Urothelium cell line (cell line): ENCODE measurements at regions not wholly inside any gene's neighbourhood (a gene's known extent, or its start where the extent isn't known, plus 50 kb on each side); places are given as distances from the start of the nearest gene placed in this dataset.
A peak's percentile ranks its signal among the peaks of the same experiment; 100 is the strongest.

ENCODE experiments used
- DNase-seq: peaks from one replicate; pipeline ENCODE4 v3.0.0; 2011; ENCODE audit warnings: low spot score, mixed read lengths
- FAIRE-seq: peaks from 2 replicates; lab custom pipeline; 2011; peaks lifted over from hg19 to GRCh38; lab: Jason Lieb, UNC

DNA sequence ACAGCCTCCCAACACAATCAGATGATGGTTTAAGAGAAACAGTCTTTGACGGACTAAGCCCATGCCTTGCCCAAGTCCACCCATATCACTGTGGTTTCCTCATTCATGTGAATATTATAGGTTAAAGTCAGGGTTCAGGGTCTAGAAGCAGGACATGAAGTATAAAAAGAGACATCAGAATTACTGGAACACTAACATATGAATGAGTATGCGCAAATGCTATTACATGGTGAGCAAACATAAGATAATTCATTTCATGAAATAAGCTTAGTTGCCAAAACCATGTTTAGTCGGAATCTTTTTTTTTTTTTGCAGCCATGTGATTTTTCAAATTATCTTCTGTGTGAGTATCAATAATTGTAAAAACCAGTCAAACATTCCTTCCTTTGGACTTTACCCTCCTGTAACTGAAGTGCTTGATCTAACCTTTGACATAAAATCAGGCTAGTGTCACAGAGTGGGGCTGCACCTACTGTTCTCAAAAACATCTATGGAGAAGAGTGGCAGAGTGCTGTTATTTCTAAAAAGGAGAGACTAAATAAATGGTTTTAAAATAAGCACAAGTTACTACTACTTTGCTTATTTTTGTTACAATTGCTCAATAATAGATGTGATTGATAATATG, 84.9 kb upstream of the NRIP1 start:
- FAIRE-seq, result no peak

DNA sequence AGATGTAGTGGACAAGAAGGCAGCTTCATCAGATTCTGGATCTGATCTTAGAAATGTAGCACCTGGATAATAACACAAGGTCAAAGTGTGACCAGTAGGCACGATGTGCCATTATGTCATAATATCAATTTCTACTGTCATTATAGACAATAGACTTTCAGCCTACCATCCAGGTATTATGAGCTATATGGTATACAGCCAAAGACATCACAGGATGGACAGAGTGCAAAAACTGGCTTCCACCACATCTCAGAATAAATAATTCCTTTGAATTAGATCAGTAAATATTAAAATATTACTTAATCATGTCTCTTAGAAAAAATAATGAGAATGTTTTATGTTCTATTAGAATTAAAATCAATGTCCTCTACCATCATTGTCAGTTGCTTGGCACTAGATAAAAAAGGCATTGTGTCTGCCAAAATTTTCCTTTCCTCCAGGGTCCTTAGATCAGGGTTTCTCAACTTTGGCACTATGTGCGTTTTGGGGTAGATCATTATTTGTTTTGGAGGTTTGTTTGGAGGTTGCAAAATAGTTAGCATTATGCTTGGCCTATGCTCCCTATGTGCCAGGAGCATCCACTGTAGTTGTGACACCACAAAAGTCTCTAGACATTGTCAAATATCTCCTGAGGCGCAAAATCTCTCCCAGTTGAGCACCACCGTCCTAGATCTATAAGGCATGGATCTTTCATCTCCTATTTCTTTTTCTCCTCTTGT, 86.7 kb upstream of the NRIP1 start:
- no peak for FAIRE-seq
- no peak for DNase-seq

More for the DNA sequence above, 84.9 kb upstream of the NRIP1 start:
- no peak for DNase-seq

DNA sequence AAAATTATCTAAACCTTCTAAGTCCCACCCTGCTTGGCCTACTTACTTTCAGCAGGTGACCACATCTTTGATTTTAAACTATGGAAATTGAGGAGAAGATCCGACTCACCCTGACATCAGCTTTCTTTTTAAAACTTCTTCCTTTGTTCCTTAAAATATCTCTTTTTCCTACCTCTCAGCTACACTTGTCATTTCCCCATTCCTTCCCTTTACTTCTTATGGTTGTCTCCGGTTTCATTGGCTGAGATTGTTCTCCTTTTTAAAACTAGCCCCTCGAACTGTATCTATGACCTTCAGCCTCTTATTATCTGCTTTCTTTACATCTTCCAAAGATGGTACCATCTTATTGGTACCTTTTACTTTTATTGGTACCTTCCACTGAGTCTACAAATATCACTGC, 87.8 kb upstream of the NRIP1 start:
- DNase-seq, result no peak
- FAIRE-seq, result no peak

DNA sequence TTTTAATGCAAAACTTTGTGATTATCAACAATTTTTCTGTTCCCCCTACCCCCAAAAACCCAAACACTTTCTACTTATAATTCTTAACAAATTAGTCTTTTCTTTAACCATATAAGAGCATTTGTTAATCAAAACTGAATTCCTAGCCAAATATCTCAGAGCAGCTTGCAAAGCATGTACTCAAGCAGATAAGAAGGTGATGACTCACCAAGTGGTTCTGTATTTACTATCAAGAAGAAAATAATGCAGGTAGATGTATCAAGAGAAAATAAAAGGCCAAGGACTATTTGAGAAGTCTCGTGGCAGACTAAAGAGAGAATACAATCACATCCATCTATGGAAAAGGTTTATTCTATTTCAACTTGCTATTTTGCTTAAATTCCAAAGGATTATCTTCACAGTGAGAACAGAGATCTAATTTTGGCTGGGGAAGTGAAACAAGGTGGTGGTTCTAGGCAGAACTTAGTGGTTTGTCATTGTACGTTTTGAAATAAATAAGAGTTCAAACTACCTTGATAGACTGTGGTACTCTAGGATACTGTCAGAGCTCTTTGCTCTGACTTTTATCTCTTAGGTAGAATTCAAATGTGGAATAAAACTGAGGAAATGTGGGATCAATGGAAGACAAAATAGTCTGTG, 94.7 kb upstream of the NRIP1 start:
- no peak for DNase-seq
- no peak for FAIRE-seq

DNA sequence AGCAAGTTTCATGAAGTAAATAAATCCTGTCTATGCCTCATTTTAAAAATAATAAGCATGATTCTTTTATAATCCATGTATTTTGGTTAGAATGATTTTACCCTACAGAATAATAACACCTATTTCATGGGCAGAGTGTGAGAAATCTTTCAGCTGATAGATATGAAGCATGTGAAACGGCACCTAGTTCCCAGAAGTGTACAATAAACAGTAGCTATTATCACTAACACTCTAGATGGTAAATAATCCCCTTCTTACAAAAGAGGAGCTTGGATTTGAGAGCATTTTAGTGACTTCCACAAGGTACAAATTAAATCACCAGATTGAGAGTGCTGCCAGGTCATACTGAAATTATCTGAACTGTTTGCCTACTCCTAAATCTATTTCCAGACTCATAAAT, 95.3 kb upstream of the NRIP1 start:
- DNase-seq (no peak), FAIRE-seq (no peak)

DNA sequence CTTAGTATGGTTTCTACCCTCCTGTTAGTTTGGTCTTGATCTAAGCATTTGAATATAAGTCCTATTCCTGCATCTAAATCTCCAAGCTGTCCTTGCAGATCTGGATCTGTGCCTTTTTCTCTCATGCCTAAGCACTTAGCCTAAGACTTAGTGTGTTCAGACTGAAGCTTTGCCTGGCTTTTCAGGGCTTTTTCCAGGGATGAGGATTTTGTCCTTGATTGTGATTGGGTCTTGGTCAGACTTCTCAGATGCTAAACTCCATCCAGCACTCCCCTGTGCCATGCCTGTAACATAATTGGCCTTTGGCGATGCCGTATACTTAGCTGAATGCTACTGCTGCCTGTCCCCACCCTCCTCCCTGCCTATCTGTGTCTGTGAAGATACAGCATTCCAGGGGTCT, 98.1 kb upstream of the NRIP1 start:
- DNase-seq, result no peak
- no peak for FAIRE-seq

DNA sequence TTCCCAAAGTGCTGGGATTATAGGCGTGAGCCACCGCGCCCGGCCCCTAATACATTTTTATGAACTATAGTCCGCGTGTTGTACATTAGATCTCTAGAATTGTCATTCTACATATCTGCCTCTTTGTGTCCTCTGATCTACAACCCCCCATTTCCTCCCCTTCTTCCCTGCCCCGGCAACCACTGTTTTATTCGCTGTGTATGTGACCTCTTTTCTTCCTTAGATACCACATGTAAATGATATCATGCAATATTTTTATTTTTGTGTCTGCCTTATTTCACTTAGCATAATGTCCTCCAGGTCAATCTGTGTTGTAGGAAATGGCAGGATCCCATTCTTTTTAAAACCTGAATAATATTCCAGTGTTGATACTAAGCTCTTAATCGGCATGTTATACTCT, 99.5 kb upstream of the NRIP1 start:
- peak; percentile 17 for FAIRE-seq
- no peak for DNase-seq

DNA sequence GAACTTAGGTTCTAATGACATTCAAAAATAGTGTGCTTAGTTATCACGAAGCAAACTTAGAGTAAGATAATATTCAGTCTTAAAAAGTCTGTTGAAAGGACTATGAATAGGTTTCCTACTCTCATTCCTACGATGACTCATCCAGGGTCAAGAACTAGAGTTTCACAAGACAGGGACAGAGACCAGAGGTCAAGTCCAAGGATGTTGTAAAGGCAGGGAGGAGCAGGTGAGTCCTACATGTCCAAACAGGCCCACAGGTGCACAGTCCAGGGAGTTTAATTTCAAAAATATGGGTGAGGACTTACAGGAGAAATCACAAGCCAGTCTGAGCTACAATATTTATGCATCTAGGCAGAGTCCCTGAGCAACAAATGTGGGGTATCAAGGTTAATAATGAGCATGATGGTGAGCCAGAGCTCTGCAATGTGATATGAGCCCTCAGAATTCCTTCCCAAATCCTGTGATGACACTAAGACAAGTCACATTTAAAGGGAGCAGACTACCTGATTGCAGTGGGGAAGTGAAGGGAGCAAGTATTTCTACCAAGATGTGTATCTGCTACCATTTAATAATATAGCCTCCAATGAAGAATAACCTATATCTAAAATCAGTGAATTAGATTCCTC, 100.0 kb upstream of the NRIP1 start:
- FAIRE-seq (no peak), DNase-seq (peak; percentile 14)

DNA sequence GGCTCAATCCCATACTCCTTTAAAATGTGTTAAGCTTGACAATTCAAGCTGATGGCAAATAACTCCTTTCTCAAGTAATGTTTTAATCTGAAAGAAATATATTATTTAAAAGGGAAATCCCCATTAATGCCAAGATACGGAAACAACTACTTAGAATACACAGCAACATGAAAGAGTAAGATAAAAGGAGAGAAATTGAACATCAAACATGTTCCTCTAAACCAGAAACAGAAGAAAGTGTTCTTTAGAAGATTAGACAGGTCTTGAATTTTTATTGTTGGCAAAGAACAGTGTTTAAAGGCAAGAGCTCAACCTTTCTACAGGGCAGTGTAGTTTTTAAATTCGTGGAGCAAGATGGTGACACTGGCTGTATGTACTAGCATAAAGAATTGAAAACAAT, 105.8 kb upstream of the NRIP1 start:
- FAIRE-seq (no peak), DNase-seq (no peak)

DNA sequence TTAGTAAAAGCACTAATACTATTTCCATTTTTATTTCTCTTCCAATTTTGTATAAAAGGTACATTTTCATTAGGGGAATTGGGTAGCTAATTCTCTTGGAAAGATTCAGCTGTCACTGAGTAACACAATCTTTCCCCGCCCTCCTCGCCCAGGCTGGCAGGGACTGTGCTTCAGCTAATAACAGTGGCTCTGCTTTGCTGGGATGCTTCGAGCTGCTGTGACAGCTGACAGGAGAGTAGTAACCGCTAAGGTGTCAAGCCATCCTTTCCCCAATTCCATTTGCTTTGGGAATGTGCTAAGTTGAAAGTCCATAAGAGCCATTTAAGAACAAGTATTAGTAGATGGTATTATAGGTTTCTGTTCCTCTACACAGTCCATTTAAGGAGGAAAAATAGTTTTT, 106.7 kb upstream of the NRIP1 start:
- DNase-seq (no peak), FAIRE-seq (no peak)

DNA sequence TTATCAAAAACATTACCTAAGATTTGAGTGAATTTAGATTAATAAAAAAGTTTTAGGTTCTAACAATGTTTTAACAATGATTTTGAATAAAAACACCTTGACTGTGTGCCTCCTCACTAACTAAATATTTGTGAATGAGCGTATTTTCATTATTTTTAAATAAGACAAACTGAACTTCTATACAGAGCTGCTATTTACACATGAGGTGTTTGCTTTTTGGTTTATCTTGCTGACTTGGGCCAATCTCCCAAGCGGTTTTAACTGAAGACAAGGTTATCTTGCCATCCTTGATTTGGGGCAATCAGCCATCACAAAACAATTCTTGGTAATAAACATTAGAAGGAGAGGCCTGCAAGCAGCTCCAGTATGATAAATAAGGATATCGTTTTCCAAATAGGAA, 108.2 kb upstream of the NRIP1 start:
- DNase-seq, result no peak
- FAIRE-seq, result no peak

DNA sequence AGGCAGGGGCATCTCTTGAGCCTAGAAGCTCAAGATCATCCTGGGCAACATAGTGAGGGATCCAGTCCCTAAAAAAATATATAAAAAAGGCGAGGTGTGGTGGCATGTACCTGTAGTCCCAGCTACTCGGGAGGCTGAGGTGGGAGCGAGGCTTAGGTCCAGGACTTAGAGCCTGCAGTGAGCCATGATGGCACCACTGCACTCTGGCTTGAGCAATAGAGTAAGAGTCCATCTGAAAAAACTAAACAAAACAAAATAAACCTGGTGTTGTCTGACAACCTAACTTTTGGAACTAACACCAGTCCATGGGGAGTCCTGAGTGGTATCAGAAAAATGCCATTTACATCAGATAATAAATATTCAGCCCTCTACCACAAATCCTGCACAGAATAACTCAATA, 110.1 kb upstream of the NRIP1 start:
- DNase-seq (no peak), FAIRE-seq (no peak)

DNA sequence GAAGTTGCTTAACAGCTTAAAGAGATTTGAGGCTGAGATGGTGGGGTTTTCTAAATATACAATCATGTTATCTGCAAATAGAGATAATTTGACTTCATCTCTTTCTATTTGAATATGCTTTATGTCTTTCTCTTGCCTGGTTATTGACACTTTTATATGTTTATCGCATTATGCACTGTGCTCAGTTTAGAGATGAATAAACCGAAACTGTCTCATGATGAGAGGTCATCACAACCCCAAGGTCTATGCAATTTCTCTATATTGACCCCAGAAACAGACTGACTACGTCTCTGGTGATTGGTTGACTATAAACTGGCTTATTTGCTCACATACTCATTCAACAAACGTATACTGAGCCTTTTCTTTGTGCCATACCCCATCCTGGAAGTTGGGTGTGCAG, 117.9 kb upstream of the NRIP1 start:
- no peak for DNase-seq
- FAIRE-seq, result no peak

DNA sequence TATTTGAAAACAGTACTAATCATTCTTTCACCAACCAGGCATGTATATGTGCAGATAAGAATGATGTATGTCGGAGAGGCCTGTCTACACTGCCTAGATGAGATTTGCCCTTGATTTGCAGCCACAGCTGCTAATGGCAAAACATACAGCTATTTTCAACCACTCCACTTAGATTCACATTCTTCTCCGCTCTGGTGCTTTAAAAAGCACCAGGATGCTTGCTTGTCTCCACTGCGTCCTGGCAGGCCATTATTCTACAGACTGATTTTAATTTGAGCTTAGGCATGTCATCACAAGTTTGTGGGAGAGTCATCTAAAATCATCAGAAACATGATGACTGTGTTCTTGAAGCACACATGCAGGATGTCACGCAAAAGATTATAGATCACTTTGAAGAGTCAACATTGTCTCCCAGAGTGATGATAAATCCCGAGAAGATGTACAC, 119.0 kb upstream of the NRIP1 start:
- DNase-seq, result no peak
- no peak for FAIRE-seq

DNA sequence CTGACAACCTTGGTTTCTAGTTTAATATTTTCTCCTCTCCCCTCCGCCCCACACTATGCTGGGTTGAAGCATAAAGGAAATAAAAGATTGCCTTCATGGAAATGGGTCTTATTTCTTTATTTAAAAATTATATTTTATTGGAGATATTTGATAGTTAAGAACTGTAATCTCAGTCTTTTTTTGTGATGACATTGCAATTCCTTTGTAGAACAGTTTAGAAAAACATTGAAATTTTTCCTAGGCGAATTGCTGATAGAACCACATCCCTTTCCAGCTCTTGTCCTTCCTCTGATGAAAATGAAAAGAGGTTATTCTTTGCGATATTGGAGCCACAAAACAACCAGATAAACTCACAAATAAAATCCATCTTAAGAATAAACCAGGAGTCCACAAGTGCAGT, 125.6 kb upstream of the NRIP1 start:
- no peak for DNase-seq
- no peak for FAIRE-seq

DNA sequence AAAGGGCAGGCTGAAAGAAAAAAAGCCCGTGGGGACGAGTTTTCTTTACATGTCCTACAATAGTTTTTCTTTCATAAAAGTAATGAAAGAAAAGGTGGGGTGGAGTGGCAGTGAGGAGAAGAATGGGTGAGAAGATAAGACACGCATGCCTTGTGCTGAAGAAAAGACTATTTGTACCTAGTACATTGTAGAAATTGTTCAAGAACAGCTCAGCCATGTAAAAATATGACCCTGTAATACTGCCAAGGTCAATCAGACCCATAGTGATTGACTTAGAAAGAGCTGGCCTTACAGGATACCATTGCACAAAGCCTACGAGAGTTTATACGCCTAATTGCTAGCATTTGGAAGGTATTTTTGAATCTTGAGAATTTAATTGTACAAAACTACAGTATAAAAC, 126.0 kb upstream of the NRIP1 start:
- DNase-seq (no peak), FAIRE-seq (no peak)

DNA sequence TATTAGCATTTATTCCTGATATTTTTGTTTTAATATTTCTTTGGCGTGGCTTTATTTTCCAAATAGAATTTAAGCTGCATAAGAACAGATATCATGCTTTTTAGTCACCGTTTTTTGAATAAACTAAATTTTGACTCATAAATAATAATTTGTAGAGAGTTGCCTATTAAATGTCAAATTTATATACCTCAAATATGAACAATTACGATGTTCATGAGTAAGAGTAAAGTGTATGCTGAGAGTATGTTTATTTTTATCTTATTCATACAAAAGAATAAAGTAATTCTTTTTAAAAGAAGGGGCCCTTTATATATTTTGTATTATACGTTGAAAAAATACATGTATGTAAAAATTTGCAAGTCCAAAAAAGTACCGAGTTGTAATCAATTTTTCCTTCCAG, 126.5 kb upstream of the NRIP1 start:
- no peak for FAIRE-seq
- no peak for DNase-seq

DNA sequence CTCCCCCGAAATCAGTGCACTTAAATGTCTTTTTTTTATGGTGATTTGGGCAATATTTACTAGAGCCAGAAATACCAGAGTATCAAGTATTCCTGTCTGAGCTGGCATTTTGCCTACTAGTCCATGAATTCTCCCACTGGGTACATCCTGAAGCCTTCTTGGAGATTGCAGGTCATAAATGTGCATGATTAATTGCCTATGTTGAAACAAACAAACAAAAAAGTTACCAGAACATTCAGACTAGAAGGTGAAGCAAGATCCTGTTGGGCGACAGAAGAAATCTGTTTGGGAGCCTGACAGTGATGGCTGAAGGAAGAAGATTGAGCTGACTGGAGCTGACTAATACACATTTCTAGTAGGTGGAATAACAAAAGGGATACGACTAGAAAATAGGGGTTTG, 127.4 kb upstream of the NRIP1 start:
- DNase-seq, result no peak
- FAIRE-seq, result no peak

DNA sequence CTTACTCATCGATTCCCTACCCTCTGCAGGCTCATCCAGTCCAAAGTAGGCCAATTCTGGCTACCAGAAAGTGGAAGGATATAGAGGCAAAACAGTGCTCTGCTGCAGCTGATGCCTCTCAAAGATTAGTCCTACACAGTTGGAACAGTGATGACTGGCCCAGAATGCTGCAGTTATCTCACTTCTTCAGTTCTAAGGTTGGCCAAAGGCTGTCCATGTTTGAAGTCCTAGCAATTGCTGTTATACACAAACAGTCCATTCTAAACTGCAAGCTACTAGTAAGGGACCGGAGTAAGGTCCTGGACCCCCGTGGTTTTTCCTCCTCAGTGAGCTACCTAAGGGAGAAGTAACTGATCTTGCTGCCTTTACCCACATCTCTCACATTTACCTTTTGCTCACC, 129.1 kb upstream of the NRIP1 start:
- DNase-seq (no peak), FAIRE-seq (no peak)

DNA sequence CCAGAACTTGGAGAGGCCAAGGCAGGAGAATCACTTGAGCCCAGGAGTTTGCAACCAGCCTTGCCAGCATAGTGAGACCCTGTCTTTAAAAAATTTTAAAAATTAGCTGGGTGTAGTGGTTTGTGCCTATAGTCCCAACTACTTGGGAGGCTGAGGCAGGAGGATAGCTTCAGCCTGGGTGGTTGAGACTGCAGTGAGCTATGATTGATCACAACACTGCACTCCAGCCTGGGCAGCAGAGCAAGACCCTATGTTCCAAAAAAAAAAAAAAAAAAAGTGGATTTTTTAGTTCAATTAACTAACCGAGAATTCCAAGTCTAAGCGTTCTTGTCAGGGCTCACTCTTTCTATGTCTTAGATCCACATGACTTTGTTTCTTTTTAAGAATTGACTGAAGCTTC, 130.3 kb upstream of the NRIP1 start:
- no peak for DNase-seq
- FAIRE-seq, result no peak

DNA sequence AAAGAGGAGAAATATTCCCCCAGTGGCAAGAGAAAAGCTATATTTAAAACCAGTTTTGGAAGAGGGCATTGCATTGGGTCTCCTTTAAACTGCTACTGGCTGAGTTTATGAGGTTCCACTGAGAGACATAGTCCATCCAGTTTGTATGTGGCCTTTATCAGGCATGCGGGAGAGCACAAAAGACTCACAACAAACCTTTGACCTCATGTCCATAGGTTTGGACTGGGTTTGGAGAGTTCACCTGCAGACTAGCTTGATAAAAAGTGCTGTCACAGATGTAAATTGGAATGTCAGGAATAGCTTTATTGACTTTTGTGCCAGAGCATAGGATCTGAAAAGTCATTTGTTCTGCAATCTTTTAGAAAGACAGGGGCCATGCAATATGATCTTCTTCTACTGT, 131.0 kb upstream of the NRIP1 start:
- no peak for FAIRE-seq
- no peak for DNase-seq

DNA sequence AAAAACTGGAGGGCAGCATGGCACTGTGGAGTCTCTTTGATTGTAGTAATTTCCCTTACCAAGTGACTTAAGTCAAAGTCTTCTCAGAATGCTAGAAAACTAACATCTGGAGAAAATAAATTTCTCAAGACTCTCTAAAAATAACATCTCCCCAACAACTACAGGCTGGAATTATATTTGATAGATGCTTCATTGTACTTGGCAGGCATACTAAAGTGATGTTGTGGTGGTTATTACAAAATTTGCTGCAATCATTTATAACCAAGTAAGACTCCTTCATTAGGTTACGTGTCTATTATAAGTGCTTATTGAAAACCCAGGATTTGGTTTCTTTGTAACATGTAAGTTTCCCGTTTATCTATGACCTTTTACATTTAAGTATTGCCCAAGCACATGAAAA, 132.9 kb upstream of the NRIP1 start:
- FAIRE-seq (no peak), DNase-seq (no peak)
